ENCODE measurements at regions not wholly inside any gene's neighbourhood (a gene's known extent, or its start where the extent isn't known, plus 50 kb on each side); places are given as distances from the start of the nearest gene placed in this dataset.

GRCh38 chr12:87921621-87922020, 107.6 kb downstream of the C12orf50 start:
- TF ChIP-seq EZH2phosphoT487 (IDR thresholded peaks at IDR 0.05; ENCODE audit: borderline replicate concordance, low read length) (no peak), CTCF (IDR thresholded peaks at IDR 0.05; ENCODE audit: low read depth, low read length, poor library complexity, severe bottlenecking) (no peak)

Measured in DOHH2 (cell line).